ENCODE measurements at regions not wholly inside any gene's neighbourhood (a gene's known extent, or its start where the extent isn't known, plus 50 kb on each side); places are given as distances from the start of the nearest gene placed in this dataset.

DNA sequence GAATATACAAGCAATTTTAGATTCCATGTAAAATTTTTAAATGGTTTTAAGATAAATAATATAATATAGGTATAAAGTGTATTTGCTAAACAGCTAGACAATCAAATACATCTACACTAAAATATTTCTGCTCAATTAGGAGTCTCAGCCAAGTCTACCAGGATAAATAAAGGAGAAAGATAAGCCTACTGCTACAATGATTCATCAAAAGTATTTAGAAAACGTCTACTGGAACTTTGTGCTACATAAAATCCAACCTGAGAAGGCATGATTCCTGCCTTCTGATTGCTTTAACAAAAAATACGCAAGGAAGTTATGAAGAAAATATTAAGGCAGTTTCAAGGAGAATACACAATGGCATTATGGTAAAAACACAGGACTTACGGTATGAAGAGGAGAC lies 570.6 kb downstream of the EFNA5 start:
- TF ChIP-seq, protein P1, sequence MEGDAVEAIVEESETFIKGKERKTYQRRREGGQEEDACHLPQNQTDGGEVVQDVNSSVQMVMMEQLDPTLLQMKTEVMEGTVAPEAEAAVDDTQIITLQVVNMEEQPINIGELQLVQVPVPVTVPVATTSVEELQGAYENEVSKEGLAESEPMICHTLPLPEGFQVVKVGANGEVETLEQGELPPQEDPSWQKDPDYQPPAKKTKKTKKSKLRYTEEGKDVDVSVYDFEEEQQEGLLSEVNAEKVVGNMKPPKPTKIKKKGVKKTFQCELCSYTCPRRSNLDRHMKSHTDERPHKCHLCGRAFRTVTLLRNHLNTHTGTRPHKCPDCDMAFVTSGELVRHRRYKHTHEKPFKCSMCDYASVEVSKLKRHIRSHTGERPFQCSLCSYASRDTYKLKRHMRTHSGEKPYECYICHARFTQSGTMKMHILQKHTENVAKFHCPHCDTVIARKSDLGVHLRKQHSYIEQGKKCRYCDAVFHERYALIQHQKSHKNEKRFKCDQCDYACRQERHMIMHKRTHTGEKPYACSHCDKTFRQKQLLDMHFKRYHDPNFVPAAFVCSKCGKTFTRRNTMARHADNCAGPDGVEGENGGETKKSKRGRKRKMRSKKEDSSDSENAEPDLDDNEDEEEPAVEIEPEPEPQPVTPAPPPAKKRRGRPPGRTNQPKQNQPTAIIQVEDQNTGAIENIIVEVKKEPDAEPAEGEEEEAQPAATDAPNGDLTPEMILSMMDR (conservative IDR thresholded peaks at IDR 0.05; ENCODE audit: low read length): no peak
- no peak for TF ChIP-seq EZH2phosphoT487 (IDR thresholded peaks at IDR 0.05; ENCODE audit: borderline replicate concordance, low read depth, low read length)
